Mucosa of stomach (tissue), 1 donor: ENCODE measurements at regions not wholly inside any gene's neighbourhood (a gene's known extent, or its start where the extent isn't known, plus 50 kb on each side); places are given as distances from the start of the nearest gene placed in this dataset.
"Not testable (repeated sequence)": the region's sequence is repeated elsewhere in the genome, so short reads cannot be mapped to it uniquely, and the experiment has no call there.

Experiments
- H3K27me3 ChIP-seq: one replicate; pipeline ENCODE4 v1.7.0; 2013; ENCODE audit warnings: mild to moderate bottlenecking, low read length; ENCODE audit not compliant: control insufficient read depth, insufficient read depth
- H3K36me3 ChIP-seq: one replicate; pipeline ENCODE4 v1.7.0; 2013; ENCODE audit warnings: low read length; ENCODE audit not compliant: control insufficient read depth, insufficient read depth
- H3K4me1 ChIP-seq: one replicate; pipeline ENCODE4 v1.7.0; 2013; ENCODE audit warnings: mild to moderate bottlenecking, low read length; ENCODE audit not compliant: control insufficient read depth, insufficient read depth
- H3K4me3 ChIP-seq: one replicate; pipeline ENCODE4 v1.7.0; 2013; ENCODE audit warnings: low read length
- H3K9ac ChIP-seq: one replicate; pipeline ENCODE4 v1.7.0; 2013; ENCODE audit warnings: mild to moderate bottlenecking, low read length, moderate library complexity
- H3K9me3 ChIP-seq: one replicate; pipeline ENCODE4 v1.7.0; 2013; ENCODE audit warnings: mild to moderate bottlenecking, low read length, moderate library complexity; ENCODE audit not compliant: control insufficient read depth
- donor health status: Pancreatic carcinoma.

GRCh38 chr16:54772400-54772799, 158.3 kb upstream of the IRX5 start:
- Histone ChIP-seq H3K4me3 (no peak overlapping the region), H3K9me3 (no peaks in the 10 kb centered on the region), H3K27me3 (no peaks in the 10 kb centered on the region), H3K4me1 (peaks cover 8% of the 10 kb centered on the region), H3K9ac (no peak overlapping the region), H3K36me3 (no peaks in the 10 kb centered on the region)

GRCh38 chr16:54766355-54766754, 164.3 kb upstream of the IRX5 start:
- Histone ChIP-seq H3K36me3 (no peaks in the 10 kb centered on the region), H3K27me3 (no peaks in the 10 kb centered on the region), H3K4me3 (no peak overlapping the region), H3K9ac (no peak overlapping the region), H3K9me3 (no peaks in the 10 kb centered on the region), H3K4me1 (peaks cover 8% of the 10 kb centered on the region)

- Histone ChIP-seq H3K9me3 (no peaks in the 10 kb centered on the region), H3K4me3 (no peak overlapping the region), H3K27me3 (no peaks in the 10 kb centered on the region), H3K9ac (no peak overlapping the region), H3K36me3 (no peaks in the 10 kb centered on the region), H3K4me1 (no peaks in the 10 kb centered on the region)
These were observed 180.4 kb upstream of the IRX5 start for GRCh38 chr16:54750249-54750648.

- H3K9ac ChIP-seq: no peak overlapping the region
- H3K27me3 ChIP-seq: no peaks in the 10 kb centered on the region
- H3K4me3 ChIP-seq: no peak overlapping the region
- H3K9me3 ChIP-seq: no peaks in the 10 kb centered on the region
- H3K4me1 ChIP-seq: no peaks in the 10 kb centered on the region
- no peaks in the 10 kb centered on the region for H3K36me3 ChIP-seq
These were observed 182.0 kb upstream of the IRX5 start for GRCh38 chr16:54748611-54749190.

GRCh38 chr16:54746596-54746995, 184.1 kb upstream of the IRX5 start:
- Histone ChIP-seq H3K4me3 (no peak overlapping the region), H3K9ac (no peak overlapping the region), H3K27me3 (no peaks in the 10 kb centered on the region), H3K9me3 (no peaks in the 10 kb centered on the region), H3K4me1 (no peaks in the 10 kb centered on the region), H3K36me3 (no peaks in the 10 kb centered on the region)

- no peaks in the 10 kb centered on the region for H3K4me1 ChIP-seq
- no peaks in the 10 kb centered on the region for H3K36me3 ChIP-seq
- no peak overlapping the region for H3K9ac ChIP-seq
- no peak overlapping the region for H3K4me3 ChIP-seq
- H3K9me3 ChIP-seq: no peaks in the 10 kb centered on the region
- no peaks in the 10 kb centered on the region for H3K27me3 ChIP-seq
These were observed 185.7 kb upstream of the IRX5 start for GRCh38 chr16:54744998-54745397.

- H3K36me3 ChIP-seq: no peaks in the 10 kb centered on the region
- no peaks in the 10 kb centered on the region for H3K4me1 ChIP-seq
- H3K27me3 ChIP-seq: no peaks in the 10 kb centered on the region
- H3K9ac ChIP-seq: no peak overlapping the region
- no peak overlapping the region for H3K4me3 ChIP-seq
- H3K9me3 ChIP-seq: no peaks in the 10 kb centered on the region
These were observed 188.2 kb upstream of the IRX5 start for GRCh38 chr16:54742436-54742835.

GRCh38 chr16:54739381-54739780, 191.3 kb upstream of the IRX5 start:
- Histone ChIP-seq H3K9me3 (no peaks in the 10 kb centered on the region), H3K36me3 (no peaks in the 10 kb centered on the region), H3K9ac (no peak overlapping the region), H3K4me1 (no peaks in the 10 kb centered on the region), H3K4me3 (no peak overlapping the region), H3K27me3 (no peaks in the 10 kb centered on the region)

- Histone ChIP-seq H3K9me3 (no peaks in the 10 kb centered on the region), H3K4me1 (no peaks in the 10 kb centered on the region), H3K4me3 (no peak overlapping the region), H3K27me3 (no peaks in the 10 kb centered on the region), H3K9ac (no peak overlapping the region), H3K36me3 (no peaks in the 10 kb centered on the region)
These were observed 196.5 kb upstream of the IRX5 start for GRCh38 chr16:54734156-54734555.

- not testable (repeated sequence) for H3K9ac ChIP-seq, H3K36me3 ChIP-seq, H3K4me3 ChIP-seq, H3K27me3 ChIP-seq, H3K9me3 ChIP-seq, H3K4me1 ChIP-seq
These were observed 203.0 kb upstream of the IRX5 start for GRCh38 chr16:54727696-54728095.

GRCh38 chr16:54724346-54724925, 206.2 kb upstream of the IRX5 start:
- Histone ChIP-seq H3K27me3 (no peaks in the 10 kb centered on the region), H3K36me3 (no peaks in the 10 kb centered on the region), H3K4me1 (no peaks in the 10 kb centered on the region), H3K9me3 (no peaks in the 10 kb centered on the region), H3K4me3 (no peak overlapping the region), H3K9ac (no peak overlapping the region)

- no peaks in the 10 kb centered on the region for H3K9me3 ChIP-seq
- H3K4me1 ChIP-seq: no peaks in the 10 kb centered on the region
- no peaks in the 10 kb centered on the region for H3K27me3 ChIP-seq
These were observed 208.4 kb upstream of the IRX5 start for GRCh38 chr16:54722210-54722676.

GRCh38 chr16:54720259-54720658, 210.4 kb upstream of the IRX5 start:
- H3K36me3 ChIP-seq: no peaks in the 10 kb centered on the region
- no peak overlapping the region for H3K9ac ChIP-seq
- H3K9me3 ChIP-seq: no peaks in the 10 kb centered on the region
- H3K4me3 ChIP-seq: no peak overlapping the region
- no peaks in the 10 kb centered on the region for H3K4me1 ChIP-seq
- no peaks in the 10 kb centered on the region for H3K27me3 ChIP-seq

More at GRCh38 chr16:54722210-54722676, 208.4 kb upstream of the IRX5 start:
- Histone ChIP-seq H3K9ac (no peak overlapping the region), H3K4me3 (no peak overlapping the region), H3K36me3 (no peaks in the 10 kb centered on the region)
